Right lung (tissue), 2 donors: ENCODE measurements at regions not wholly inside any gene's neighbourhood (a gene's known extent, or its start where the extent isn't known, plus 50 kb on each side); places are given as distances from the start of the nearest gene placed in this dataset.

Experiments used
- DNase-seq, 2 donors: peaks; one replicate each; pipeline ENCODE4 v3.0.0-alpha.2; 2013

DNA sequence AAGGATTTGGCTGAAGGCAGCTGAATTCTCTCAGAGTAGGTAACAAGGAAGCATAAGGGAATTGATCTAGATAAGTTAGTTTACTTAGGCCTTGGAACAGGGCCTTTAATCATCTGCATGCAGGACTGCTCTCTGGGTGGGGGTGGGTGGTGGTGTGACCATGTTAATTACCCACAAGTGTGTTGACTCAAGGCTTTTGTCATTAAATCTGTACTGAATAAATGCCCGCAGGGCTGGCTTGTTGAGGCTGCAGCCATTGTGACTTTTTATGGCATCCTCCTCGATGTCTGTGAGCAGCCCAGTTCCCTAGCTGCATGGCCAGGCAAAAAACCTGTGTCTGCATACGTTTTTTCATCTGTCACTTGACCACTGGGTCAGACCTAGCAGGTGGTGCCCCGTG lies 63.5 kb upstream of the ASCC3 start:
- DNase-seq = no peak

DNA sequence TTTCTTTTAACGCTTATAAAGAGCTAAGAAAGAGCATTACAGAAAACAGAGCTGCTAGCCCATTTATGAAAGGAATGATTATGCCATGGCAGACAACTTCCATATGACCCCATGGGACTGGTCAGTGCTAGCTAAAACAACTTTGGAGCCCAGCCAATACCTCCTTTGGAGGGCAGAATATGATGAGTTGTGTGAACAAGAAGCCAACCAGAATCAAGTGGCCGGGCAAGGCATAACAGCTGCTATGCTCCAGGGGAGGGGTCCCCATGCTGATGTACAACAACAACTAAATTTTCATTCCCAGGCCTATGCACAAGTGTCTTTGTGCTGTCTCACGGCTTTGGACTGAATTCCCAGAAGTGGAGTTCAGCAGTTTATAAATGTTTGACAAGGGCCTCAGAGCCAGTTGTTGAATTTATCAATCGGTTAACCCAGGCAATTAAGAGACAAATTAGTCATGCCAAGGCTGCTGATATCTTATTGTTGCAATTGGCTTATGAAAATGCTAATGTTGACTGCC lies 65.0 kb upstream of the ASCC3 start:
- no peak for DNase-seq

- DNase-seq = no peak
Measured at GRCh38 chr6:100946711-100947110, 65.6 kb upstream of the ASCC3 start.

DNA sequence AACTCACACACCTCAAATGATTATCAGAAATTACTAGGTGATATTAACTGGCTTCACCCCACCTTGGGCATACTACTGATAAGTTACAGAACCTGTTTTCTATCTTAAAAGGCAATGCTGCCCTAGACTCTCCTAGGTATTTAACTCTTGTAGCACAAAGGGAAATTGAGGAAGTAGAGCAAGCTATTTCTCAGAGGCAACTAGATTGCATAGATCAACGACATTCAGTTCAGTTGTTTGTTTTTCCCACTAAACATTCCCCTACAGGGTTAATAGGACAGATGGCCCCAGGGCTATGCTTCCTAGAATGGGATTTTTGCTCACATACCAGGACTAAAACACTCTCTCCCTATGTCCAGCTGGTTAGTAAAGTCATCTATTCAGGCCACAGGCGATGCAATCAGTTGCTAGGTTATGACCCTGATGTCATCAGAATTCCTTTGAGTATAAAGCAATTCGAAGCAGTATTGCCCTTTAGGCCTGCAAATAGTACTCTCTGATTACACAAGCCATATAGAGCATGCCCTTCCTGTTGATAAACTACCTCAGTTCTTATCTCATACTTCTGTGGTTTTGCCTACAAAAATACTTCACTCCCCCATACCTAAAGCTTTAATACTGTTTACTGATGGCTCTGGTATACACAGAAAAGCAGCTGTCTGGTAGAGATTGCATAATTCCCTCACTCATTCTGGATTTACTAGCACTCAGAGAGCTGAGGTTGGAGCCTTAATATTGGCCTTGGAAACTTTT lies 67.4 kb upstream of the ASCC3 start:
- no peak for DNase-seq

GRCh38 chr6:100952006-100952405 lies 70.9 kb upstream of the ASCC3 start:
- DNase-seq = no peak

DNA sequence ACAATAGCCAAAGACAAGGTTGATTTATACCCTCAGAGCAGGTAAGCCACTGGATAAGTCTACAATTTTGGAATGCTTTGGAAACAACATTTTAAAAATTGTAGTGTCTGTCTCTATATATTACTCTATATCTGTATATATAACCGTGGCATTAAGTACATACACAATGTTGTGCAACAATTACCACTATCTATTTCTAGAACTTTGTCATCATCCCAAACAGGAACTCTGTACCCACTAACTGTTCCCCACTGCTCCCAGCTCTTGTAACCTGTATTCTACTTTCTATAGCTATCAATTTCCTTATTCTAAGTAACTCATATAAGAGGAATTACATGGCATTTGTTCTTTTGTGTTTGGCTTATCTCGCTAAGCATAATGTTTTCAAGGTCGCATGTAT lies 78.2 kb upstream of the ASCC3 start:
- no peak for DNase-seq

GRCh38 chr6:100962466-100962865 lies 81.3 kb upstream of the ASCC3 start:
- no peak for DNase-seq

- no peak for DNase-seq
Measured at GRCh38 chr6:100965067-100965466, 83.9 kb upstream of the ASCC3 start.

DNA sequence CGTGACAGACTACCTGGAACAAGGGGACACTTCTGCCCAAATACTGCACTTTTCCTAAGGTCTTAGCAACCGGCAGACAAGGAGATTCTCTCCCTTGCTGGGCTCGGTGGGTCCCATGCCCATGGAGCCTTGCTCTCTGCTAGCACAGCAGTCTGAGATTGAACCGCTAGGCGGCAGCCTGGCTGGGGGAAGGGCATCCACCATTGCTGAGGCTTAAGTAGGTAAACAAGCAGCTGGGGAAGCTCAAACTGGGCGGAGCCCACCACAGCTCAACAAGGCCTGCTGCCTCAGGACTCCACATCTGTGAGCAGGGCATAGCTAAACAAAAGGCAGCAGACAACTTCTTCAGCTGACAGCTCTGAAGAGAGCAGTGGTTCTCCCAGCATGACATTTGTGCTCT lies 87.8 kb upstream of the ASCC3 start:
- no peak for DNase-seq

- DNase-seq = no peak
Measured at GRCh38 chr6:100979267-100979666, 98.1 kb upstream of the ASCC3 start.

DNA sequence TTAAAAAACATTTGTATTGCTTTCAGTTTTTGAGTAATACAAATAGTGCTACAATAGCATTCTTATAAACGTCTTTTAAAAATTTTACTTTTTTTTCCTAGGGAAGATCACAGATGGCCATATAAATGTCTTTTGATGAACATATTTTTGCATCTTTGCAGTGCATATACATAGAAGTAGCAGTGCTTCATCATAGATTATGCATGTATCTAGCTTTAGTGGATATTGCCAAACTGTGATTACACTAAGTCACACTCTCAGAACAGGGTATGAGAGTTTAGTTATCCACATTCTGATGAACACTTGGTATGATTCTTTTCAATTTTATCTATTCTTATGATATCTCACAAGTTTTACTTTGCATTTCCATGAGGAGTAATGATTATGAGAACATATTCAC lies 99.8 kb upstream of the ASCC3 start:
- DNase-seq = no peak

DNA sequence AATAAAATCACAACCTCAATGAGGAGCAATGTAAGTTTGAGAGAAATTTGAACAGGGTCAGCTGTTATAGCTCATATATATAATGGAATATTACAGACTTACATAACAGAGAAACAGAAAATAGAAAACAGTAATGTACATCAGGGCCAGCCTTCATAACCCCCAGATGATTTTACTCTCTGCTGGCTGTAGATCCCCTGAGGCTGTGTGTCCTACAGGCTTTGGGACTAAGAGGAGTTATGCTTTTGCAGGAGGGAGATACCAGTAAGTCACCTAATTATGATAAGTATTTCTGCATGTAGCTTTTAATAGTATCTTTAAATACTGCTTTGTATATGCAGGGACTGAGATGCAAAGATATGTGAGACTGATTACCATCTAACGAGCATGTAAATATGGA lies 105.8 kb upstream of the ASCC3 start:
- no peak for DNase-seq

DNA sequence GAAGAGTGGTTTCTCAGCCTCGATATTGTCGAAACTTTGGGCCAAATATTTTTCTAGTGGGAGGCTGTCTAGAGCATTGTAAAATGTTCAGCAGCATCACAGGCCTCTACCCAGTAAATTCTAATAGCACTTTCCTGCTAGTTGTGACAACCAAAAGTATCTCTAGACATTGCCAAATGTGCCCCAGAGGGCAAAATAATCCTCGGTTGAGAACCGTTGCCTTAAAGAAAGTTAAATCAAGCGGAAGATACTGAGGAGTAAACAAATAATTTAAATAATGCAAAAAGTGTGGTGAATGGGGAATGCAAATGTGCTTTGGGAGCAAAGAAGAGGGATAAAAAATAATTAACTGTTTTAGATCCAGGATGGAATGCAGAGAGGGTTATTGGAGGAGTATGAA lies 106.4 kb upstream of the ASCC3 start:
- no peak for DNase-seq

GRCh38 chr6:100988391-100988984 lies 107.4 kb upstream of the ASCC3 start:
- DNase-seq = no peak

DNA sequence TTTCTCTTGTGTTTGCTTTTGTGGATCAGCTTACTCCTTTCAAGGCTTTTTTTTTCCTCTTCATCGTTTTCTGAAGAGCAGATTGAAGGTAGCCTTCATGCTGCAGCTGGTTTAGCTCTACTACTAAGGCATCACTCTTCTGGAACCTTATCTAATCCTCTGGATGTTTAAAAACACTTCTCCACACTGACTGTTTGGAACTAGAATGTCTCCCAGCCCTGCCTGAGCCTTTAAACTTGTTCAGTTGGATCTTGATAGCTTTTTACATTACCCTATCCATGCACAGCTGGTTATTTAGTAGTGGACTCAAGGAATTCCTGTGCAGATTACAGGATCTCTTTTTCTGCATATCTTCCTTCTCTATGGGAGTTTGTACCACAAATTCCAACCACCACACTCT lies 108.9 kb upstream of the ASCC3 start:
- DNase-seq = no peak

DNA sequence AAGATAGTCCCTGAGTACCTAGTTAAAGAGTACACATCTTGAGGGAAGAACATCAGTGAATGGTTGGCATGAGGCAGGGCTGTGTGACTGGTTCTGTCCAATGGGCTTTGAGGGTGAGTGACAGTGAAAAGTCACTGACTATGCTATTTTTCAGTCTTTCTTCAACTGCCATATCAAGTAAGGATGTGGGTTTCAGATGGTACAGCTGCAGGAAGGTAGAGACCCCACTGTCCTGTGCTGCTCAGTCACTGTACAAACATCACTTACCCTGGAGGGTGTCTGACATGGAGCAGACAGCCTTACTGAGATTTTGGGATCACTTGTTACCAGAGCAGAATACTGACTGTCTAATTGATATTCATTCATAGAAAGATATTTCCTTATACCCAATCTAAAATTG lies 115.3 kb upstream of the ASCC3 start:
- no peak for DNase-seq

DNA sequence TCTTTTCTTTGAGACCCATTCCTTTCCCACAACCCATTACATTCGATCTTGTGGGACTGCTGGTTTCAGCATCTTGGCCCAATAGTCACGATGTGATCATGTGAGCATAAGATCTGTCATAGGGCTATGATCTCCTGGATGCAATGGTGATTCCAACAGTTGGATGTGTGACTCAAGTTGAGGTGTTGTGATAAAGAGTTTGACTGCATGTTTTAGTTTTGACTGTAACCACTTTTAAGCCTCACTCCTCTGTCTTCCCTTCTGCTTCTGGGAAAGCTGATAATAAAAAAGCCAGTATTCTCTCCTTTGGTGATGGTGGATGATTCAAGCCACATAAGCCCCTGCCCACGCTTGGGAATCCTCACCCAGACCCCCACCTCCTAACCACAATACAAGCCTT lies 117.0 kb upstream of the ASCC3 start:
- DNase-seq = no peak

GRCh38 chr6:100999034-100999597 lies 118.0 kb upstream of the ASCC3 start:
- DNase-seq = no peak

DNA sequence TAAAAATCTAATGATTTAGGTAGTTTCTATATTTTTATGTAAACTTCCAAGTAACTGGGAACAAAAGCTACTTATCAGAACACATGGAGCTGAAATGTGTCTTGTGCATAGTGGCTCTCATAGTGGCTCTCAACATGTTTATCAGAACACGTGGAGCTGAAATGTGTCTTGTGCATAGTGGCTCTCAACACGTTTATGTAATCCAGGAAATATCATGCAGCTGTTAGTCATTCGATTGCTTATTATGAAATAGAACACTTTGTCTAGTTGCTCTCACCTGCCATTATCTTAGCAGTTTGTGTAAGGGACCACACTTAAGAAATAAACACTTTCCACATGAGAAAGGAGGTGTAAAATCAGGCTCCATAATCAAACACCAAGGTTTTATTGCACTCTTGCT lies 119.2 kb upstream of the ASCC3 start:
- no peak for DNase-seq

DNA sequence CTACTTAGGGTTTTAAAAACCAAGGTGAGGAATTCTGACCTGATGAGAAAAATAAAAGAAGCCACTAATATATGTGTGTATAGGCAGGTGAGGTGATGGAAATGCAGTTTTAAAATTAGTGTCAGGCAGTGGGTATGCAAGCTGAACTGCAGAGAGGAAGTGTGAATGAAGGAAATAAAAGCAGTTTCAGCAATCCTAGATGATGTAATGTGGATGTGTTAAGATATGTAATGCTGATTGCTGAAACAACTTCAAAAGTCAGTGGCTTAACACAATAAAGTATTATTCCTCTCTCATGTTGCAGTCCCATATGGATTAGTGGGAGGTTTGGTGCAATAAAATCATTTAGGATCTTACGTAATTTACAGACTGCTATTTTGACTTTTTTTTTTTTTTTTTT lies 119.9 kb upstream of the ASCC3 start:
- no peak for DNase-seq

DNA sequence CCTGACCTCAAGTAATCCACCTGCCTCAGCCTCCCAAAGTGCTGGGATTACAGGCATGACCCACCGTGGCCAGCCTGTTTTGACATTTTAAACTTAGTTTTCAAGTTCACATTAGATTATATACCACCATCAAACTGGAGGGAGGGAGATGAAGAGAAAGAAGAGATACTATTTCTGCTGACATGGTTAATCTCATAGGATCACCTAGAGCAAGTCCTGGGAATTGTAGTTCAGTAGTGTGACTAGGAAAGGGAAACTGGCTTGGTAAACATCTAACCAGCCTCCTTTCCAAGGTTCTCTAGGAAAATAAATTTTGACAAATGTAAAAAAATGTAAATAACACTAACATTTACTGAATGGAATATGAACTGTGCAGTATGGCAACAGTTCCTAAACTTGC lies 120.5 kb upstream of the ASCC3 start:
- DNase-seq = no peak

DNA sequence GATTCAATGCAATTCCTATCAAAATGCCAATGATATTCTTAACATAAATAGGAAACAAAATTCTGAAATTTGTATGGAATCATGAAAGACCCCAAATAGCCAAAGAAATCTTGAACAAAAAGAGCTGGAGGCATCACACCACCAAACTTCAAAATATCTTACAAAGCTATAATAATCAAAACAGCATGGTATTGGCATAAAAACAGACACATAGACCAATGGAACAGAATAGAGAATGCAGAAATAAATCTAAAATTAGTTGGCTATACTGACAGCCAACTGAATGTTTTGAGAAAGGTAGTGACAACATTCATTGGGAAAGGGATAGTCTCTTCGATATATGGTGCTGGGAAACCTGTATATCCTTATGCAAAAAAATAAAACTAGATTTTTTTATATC lies 121.9 kb upstream of the ASCC3 start:
- no peak for DNase-seq

- no peak for DNase-seq
Measured at GRCh38 chr6:101011186-101011585, 130.1 kb upstream of the ASCC3 start.
